CD14-positive monocyte (primary cell): ENCODE measurements at regions not wholly inside any gene's neighbourhood (a gene's known extent, or its start where the extent isn't known, plus 50 kb on each side); places are given as distances from the start of the nearest gene placed in this dataset.

Source experiments
- DNase-seq, 3 donors: peaks; one replicate each; pipeline ENCODE4 v3.0.0-alpha.2; 2011 to 2022
- H2AFZ ChIP-seq: 2 replicates; pipeline ENCODE4 v1.6.0; 2012; ENCODE audit warnings: mild to moderate bottlenecking, low read depth, low read length, inconsistent platforms; ENCODE audit not compliant: insufficient read depth, poor library complexity, severe bottlenecking
- H3K27ac ChIP-seq, 2 donors: 1 replicate in 1 of 2; 2 replicates in 1 of 2; pipeline ENCODE4 v1.5.1; 2012 to 2013; ENCODE audit warnings: low read length in 2 of 2, control low read depth in 1 of 2, inconsistent platforms in 1 of 2, low read depth in 1 of 2, mild to moderate bottlenecking in 1 of 2
- H3K27me3 ChIP-seq, 2 donors: one replicate each; pipeline versions ENCODE4 v1.6.0 to v1.6.1; 2011 to 2013; ENCODE audit warnings: low read length in 2 of 2; ENCODE audit not compliant: control insufficient read depth in 2 of 2, insufficient read depth in 2 of 2
- H3K36me3 ChIP-seq, 2 donors: replicated peaks in 1 of 2; 1 replicate in 1 of 2; 2 replicates in 1 of 2; pipeline versions ENCODE4 v1.5.1 to v1.6.1; 2012 to 2013; ENCODE audit warnings: low read length in 2 of 2, control low read depth in 1 of 2, inconsistent platforms in 1 of 2, mild to moderate bottlenecking in 1 of 2; ENCODE audit not compliant: insufficient read depth in 2 of 2, control insufficient read depth in 1 of 2
- H3K4me1 ChIP-seq, 2 donors: 1 replicate in 1 of 2; 2 replicates in 1 of 2; pipeline versions ENCODE4 v1.5.1 to v1.6.1; 2012 to 2013; ENCODE audit warnings: low read length in 2 of 2, control low read depth in 1 of 2, inconsistent platforms in 1 of 2, mild to moderate bottlenecking in 1 of 2, moderate library complexity in 1 of 2; ENCODE audit not compliant: insufficient read depth in 2 of 2, control insufficient read depth in 1 of 2
- H3K4me2 ChIP-seq: replicated peaks from 2 replicates; pipeline ENCODE3; 2012; ENCODE audit warnings: low read length, moderate library complexity, mild to moderate bottlenecking; ENCODE audit not compliant: poor library complexity, severe bottlenecking; ENCODE audit errors: extremely low read depth
- H3K4me3 ChIP-seq, 3 experiments: fragments of 200-600 bp in 1 of 3; sonication (generic) in 1 of 3; replicated peaks in 1 of 3; 1 replicate in 2 of 3; 2 replicates in 1 of 3; pipeline ENCODE4 v1.5.1; 2011 to 2013; ENCODE audit warnings: low read length in 3 of 3, mild to moderate bottlenecking in 3 of 3, control low read depth in 2 of 3, low read depth in 2 of 3, inconsistent platforms in 1 of 3, moderate library complexity in 1 of 3
- H3K79me2 ChIP-seq: 2 replicates; pipeline ENCODE4 v1.6.0; 2012; ENCODE audit warnings: mild to moderate bottlenecking, control low read depth, inconsistent platforms, low read length, moderate library complexity; ENCODE audit not compliant: insufficient read depth
- H3K9ac ChIP-seq: 2 replicates; pipeline ENCODE4 v1.6.0; 2017; ENCODE audit warnings: low read length, mild to moderate bottlenecking; ENCODE audit not compliant: insufficient read depth, poor library complexity, severe bottlenecking
- H3K9me3 ChIP-seq, 2 donors: replicated peaks in 1 of 2; 1 replicate in 1 of 2; 2 replicates in 1 of 2; pipeline versions ENCODE4 v1.5.1 to v1.6.1; 2012 to 2013; ENCODE audit warnings: low read length in 2 of 2, control low read depth in 1 of 2; ENCODE audit not compliant: control insufficient read depth in 1 of 2, insufficient read depth in 1 of 2
- H4K20me1 ChIP-seq: 2 replicates; pipeline ENCODE4 v1.6.0; 2012; ENCODE audit warnings: mild to moderate bottlenecking, low read length, control low read depth, moderate library complexity; ENCODE audit not compliant: insufficient read depth
- H3K27ac Mint-ChIP-seq, 7 donors: one replicate each; pipeline ENCODE4 v1.8.0; 2020; ENCODE audit warnings: mild to moderate bottlenecking in 7 of 7, mixed read lengths in 7 of 7, moderate library complexity in 6 of 7, inconsistent platforms in 2 of 7
- H3K27me3 Mint-ChIP-seq, 3 donors: one replicate each; pipeline ENCODE4 v1.8.0; 2021 to 2022; ENCODE audit warnings: low read depth in 3 of 3, mild to moderate bottlenecking in 3 of 3, mixed read lengths in 3 of 3, moderate library complexity in 3 of 3, inconsistent platforms in 1 of 3
- H3K36me3 Mint-ChIP-seq, 2 donors: one replicate each; pipeline ENCODE4 v1.8.0; 2020; ENCODE audit warnings: mixed read lengths in 2 of 2, inconsistent platforms in 1 of 2, mild to moderate bottlenecking in 1 of 2
- H3K4me1 Mint-ChIP-seq: one replicate; pipeline ENCODE4 v1.8.0; 2020; ENCODE audit warnings: mild to moderate bottlenecking, mixed read lengths
- H3K4me3 Mint-ChIP-seq, 2 donors: one replicate each; pipeline ENCODE4 v1.8.0; 2020; ENCODE audit warnings: mild to moderate bottlenecking in 2 of 2, mixed read lengths in 2 of 2, moderate library complexity in 1 of 2
- H3K9me3 Mint-ChIP-seq, 7 donors: one replicate each; pipeline ENCODE4 v1.8.0; 2020 to 2022; ENCODE audit warnings: mixed read lengths in 7 of 7, mild to moderate bottlenecking in 6 of 7, moderate library complexity in 6 of 7, inconsistent platforms in 2 of 7
- whole genome bisulfite sequencing: methylation state at CpG from one replicate; pipeline ENCODE4 v1.1.5; 2013; ENCODE audit warnings: missing lambda C conversion rate; ENCODE audit not compliant: insufficient coverage; 5-methylcytosine and 5-hydroxymethylcytosine counted together
- intact Hi-C, 2 donors: fragments of 100-400 bp; cut with micrococcal nuclease; formaldehyde crosslinking; loops; one replicate each; pipeline versions ENCODE4 v1.15.0 to v1.15.1; 2023
- TF ChIP-seq, protein P1 (sequence below): fragments of 200-600 bp; IDR thresholded peaks from one replicate; pipeline ENCODE4 v1.8.0; 2022; ENCODE audit warnings: antibody characterized with exemption, mild to moderate bottlenecking

DNA sequence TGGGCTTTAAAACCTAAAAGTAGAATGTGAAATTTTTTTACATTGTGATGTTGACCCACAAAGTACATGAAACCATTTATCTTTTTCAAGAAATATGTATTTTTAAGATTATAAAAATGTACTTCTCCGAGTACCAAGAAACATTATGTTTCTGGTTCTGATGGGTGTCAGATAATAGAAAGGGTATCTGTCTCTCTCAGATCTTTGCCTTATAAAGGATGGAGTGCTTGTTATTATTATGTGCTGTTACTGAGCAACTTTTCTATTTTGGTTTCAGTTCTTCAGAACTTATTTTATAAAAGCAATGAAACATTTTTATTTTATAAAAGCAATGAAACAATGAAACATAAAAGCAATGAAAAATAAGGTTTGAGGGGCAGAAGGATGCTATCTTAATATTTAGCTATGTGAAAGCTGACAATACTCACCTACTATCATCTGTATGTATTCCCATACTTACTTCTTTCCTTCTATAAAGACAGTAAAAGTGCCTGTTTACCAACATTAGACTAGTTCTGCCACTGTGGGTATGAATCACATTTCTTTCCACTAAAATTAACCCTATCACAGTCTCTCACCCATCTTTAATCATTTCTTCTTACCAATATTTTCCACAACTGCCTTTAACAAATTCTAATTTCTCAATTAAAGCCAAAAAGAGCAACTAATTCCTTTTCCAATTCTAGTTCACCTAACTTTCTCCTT, 540.7 kb upstream of the KCNMB2 start:
- Histone ChIP-seq H3K4me1 (peaks cover 8 to 9% of the 10 kb centered on the region in 2 donors), H3K27ac (no peak overlapping the region), H3K36me3 (no peaks in the 10 kb centered on the region), H3K4me3 (no peak overlapping the region), H3K9me3 (peaks cover 0 to 2% of the 10 kb centered on the region in 2 donors), H4K20me1 (no peaks in the 10 kb centered on the region), H3K27me3 (no peaks in the 10 kb centered on the region), H2AFZ (no peak overlapping the region), H3K4me2 (no peak overlapping the region), H3K9ac (no peak overlapping the region), H3K79me2 (no peaks in the 10 kb centered on the region)
- intact Hi-C loops: no loop called here
- Mint-ChIP-seq H3K4me3 (no peak overlapping the region), H3K27me3 (no peaks in the 10 kb centered on the region), H3K9me3 (peaks cover 5 to 16% (median 11%) of the 10 kb centered on the region in 7 donors), H3K4me1 (peaks cover 9% of the 10 kb centered on the region), H3K27ac (peak overlapping the region in 1 of 7 donors; percentile 28), H3K36me3 (peaks cover 1 to 7% of the 10 kb centered on the region in 2 donors)
- WGBS: no CpG with 5 or more reads among the region's 1 CpG
- TF ChIP-seq, protein P1, sequence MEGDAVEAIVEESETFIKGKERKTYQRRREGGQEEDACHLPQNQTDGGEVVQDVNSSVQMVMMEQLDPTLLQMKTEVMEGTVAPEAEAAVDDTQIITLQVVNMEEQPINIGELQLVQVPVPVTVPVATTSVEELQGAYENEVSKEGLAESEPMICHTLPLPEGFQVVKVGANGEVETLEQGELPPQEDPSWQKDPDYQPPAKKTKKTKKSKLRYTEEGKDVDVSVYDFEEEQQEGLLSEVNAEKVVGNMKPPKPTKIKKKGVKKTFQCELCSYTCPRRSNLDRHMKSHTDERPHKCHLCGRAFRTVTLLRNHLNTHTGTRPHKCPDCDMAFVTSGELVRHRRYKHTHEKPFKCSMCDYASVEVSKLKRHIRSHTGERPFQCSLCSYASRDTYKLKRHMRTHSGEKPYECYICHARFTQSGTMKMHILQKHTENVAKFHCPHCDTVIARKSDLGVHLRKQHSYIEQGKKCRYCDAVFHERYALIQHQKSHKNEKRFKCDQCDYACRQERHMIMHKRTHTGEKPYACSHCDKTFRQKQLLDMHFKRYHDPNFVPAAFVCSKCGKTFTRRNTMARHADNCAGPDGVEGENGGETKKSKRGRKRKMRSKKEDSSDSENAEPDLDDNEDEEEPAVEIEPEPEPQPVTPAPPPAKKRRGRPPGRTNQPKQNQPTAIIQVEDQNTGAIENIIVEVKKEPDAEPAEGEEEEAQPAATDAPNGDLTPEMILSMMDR: no peak
- DNase-seq: no peak

DNA sequence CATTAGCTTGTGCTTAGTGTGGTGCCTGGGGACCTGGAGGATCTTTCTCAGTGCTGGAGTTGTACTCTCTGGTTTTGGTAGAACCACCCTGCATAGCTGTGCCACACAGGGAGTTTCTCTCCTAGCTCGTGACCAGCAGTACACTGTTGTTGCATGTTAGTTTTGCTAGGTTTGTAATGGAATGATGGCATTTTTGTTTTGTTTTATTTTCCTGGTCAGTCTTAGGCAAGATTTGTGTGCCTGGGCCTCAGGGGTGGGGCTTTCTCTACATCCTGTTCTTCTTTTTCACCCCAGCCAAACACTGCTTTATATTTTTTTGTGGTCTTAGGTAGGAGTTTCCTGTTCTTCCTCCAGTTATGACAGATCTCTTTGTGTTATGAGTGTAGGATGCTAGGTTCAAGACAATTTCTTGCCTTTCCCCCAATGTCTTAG, 534.5 kb upstream of the KCNMB2 start:
- peak; percentile 65 to 73 (median 67) for DNase-seq

More for the DNA sequence above, 534.5 kb upstream of the KCNMB2 start:
- intact Hi-C loops: no loop called here
- Mint-ChIP-seq H3K36me3 (peaks cover 1 to 9% of the 10 kb centered on the region in 2 donors), H3K4me1 (peaks cover 47% of the 10 kb centered on the region), H3K27me3 (no peaks in the 10 kb centered on the region), H3K4me3 (peak overlapping the region in 1 of 2 donors; percentile 46), H3K27ac (peak overlapping the region; percentile 87 to 95 (median 94)), H3K9me3 (peaks cover 5 to 18% (median 10%) of the 10 kb centered on the region in 7 donors)
- Histone ChIP-seq H3K4me2 (peak overlapping the region; percentile 35), H2AFZ (peak overlapping the region; percentile 18), H3K4me3 (peak overlapping the region in 1 of 3 experiments; percentile 32), H3K27ac (peak overlapping the region; percentile 64 to 83), H3K9me3 (no peaks in the 10 kb centered on the region), H3K4me1 (peaks cover 48 to 53% of the 10 kb centered on the region in 2 donors), H4K20me1 (no peaks in the 10 kb centered on the region), H3K36me3 (no peaks in the 10 kb centered on the region), H3K9ac (peak overlapping the region; percentile 22), H3K27me3 (no peaks in the 10 kb centered on the region), H3K79me2 (no peaks in the 10 kb centered on the region)
- TF ChIP-seq, protein P1: no peak
- 0% methylated on average over 1 of the region's 1 CpG for WGBS
